ENCODE measurements at regions not wholly inside any gene's neighbourhood (a gene's known extent, or its start where the extent isn't known, plus 50 kb on each side); places are given as distances from the start of the nearest gene placed in this dataset.
A peak's percentile ranks its signal among the peaks of the same experiment; 100 is the strongest.

DNA sequence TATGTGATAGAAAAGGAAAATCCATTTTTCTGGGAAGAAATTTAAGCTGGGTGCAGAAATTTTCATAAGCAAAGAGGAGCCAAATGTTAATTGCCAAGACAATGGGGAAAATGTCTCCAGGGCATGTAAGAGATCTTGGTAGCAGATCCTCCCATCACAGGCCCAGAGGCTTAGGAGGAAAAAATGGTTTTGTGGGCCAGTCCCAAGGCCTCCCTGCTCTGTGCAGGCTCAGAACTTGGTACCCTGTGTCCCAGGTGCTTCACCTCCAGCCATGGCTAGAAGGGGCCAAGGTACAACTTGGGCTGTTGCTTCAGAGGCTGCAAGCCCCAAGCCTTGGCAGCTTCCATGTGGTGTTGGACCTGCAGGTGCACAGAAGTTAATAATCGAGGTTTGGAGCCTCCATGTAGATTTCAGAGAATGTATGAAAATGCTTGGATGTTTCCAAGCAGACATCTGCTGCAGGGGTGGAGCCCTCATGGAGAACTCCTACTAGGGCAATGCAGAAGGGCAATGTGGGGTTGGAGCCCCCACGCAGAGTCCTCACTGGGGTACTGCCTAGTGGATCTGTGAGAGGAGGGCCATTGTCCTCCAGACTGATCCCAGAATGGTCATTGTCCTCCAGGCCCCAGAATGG is 77.7 kb upstream of the ATP2B1 start:
- Histone ChIP-seq H3K4me1 (ENCODE audit: low read length) (peaks cover 33% of the 10 kb centered on the region), H3K27ac (ENCODE audit: low read length) (no peak overlapping the region), H2AFZ (ENCODE audit: low read depth, low read length) (no peak overlapping the region), H3K9ac (ENCODE audit: low read length) (no peak overlapping the region), H3K4me3 (ENCODE audit: low read length) (no peak overlapping the region), H4K20me1 (ENCODE audit: insufficient read depth, low read length) (no peaks in the 10 kb centered on the region), H3K4me2 (ENCODE audit: low read length) (no peak overlapping the region), H3K79me2 (ENCODE audit: low read length) (no peaks in the 10 kb centered on the region), H3K27me3 (ENCODE audit: low read depth, low read length) (no peaks in the 10 kb centered on the region), H3K9me3 (ENCODE audit: insufficient read depth, low read length) (peaks cover 10% of the 10 kb centered on the region; the same call in 1 of the 2 replicates), H3K36me3 (replicated peaks; ENCODE audit: low read depth, low read length) (peaks cover 2% of the 10 kb centered on the region)
- TF ChIP-seq, protein P1, sequence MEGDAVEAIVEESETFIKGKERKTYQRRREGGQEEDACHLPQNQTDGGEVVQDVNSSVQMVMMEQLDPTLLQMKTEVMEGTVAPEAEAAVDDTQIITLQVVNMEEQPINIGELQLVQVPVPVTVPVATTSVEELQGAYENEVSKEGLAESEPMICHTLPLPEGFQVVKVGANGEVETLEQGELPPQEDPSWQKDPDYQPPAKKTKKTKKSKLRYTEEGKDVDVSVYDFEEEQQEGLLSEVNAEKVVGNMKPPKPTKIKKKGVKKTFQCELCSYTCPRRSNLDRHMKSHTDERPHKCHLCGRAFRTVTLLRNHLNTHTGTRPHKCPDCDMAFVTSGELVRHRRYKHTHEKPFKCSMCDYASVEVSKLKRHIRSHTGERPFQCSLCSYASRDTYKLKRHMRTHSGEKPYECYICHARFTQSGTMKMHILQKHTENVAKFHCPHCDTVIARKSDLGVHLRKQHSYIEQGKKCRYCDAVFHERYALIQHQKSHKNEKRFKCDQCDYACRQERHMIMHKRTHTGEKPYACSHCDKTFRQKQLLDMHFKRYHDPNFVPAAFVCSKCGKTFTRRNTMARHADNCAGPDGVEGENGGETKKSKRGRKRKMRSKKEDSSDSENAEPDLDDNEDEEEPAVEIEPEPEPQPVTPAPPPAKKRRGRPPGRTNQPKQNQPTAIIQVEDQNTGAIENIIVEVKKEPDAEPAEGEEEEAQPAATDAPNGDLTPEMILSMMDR (IDR thresholded peaks at IDR 0.05; ENCODE audit: low read depth, low read length), result no peak
- TF ChIP-seq EZH2phosphoT487 (IDR thresholded peaks at IDR 0.05; ENCODE audit: low read depth), result no peak

DNA sequence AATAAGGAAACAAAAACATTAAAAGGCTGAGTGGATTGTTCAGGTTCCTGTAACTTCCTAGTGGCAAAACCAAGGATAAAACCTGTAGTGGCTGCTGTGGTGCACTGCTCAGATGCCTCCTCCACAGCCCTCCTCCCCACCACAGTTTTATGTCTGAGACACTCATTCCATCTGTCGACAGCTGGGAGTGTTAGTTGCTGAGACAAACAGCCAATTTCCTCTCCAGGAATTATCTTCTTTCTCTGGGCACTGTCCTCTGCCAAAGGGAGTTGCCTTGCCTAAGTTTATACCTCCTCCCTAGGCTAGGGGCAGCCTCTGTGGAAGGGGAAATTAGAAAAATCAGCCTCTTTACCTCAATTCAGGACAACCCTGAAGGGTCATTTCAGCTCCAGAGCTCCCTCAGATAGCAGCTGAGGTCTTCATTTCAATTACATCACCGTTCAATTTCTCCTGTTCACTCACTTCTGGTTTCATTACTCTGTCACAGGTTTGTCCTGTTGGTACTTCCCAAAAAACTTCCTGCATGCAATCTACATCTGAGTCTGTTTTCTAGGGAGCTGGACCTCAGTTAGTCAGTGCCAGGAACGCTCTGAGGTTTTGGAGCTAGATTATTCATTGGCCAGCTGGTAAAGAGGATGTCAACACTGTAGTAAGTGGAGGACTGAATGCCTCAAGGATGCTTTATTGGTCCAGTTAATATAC is 74.9 kb upstream of the ATP2B1 start:
- H3K27ac ChIP-seq (ENCODE audit: low read length), result no peak overlapping the region
- H2AFZ ChIP-seq (ENCODE audit: low read depth, low read length), result no peak overlapping the region
- TF ChIP-seq EZH2phosphoT487 (IDR thresholded peaks at IDR 0.05; ENCODE audit: low read depth), result no peak
- TF ChIP-seq, protein P1 (IDR thresholded peaks at IDR 0.05; ENCODE audit: low read depth, low read length), result no peak
- H4K20me1 ChIP-seq (ENCODE audit: insufficient read depth, low read length), result no peaks in the 10 kb centered on the region
- 0 out of 2 replicates have a peak overlapping the region, but pooled peaks have one; percentile 7 for H3K4me3 ChIP-seq (ENCODE audit: low read length)
- H3K27me3 ChIP-seq (ENCODE audit: low read depth, low read length), result no peaks in the 10 kb centered on the region
- H3K79me2 ChIP-seq (ENCODE audit: low read length), result no peaks in the 10 kb centered on the region
- peaks cover under 1% of the 10 kb centered on the region for H3K36me3 ChIP-seq (replicated peaks; ENCODE audit: low read depth, low read length)
- peak overlapping the region; percentile 25 for H3K4me2 ChIP-seq (ENCODE audit: low read length)
- peaks cover 7% of the 10 kb centered on the region; the same call in 1 of the 2 replicates for H3K9me3 ChIP-seq (ENCODE audit: insufficient read depth, low read length)
- H3K4me1 ChIP-seq (ENCODE audit: low read length), result peaks cover 22% of the 10 kb centered on the region
- no peak overlapping the region for H3K9ac ChIP-seq (ENCODE audit: low read length)

DNA sequence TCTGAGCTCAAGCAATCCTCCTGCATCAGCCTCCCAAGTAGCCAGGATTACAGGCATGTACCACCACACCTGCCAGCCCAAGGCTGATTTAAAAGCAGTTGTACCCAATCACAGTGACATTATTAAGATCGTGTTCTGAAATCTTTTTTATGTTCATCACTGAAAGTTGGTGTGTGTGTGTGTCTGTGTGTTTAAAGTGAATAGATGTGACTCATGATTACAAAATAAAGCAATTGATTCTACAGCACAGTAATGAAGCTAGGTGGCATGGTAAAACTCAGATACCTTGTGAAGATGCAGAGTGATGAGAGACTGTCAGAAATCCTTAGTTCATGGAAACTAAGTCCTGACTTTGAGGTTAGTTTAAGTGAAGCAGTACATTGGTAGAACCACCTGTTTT is 74.2 kb upstream of the ATP2B1 start:
- H3K9ac ChIP-seq (ENCODE audit: low read length), result no peak overlapping the region
- no peaks in the 10 kb centered on the region for H3K36me3 ChIP-seq (replicated peaks; ENCODE audit: low read depth, low read length)
- TF ChIP-seq, protein P1 (IDR thresholded peaks at IDR 0.05; ENCODE audit: low read depth, low read length), result no peak
- no peak for TF ChIP-seq EZH2phosphoT487 (IDR thresholded peaks at IDR 0.05; ENCODE audit: low read depth)
- H3K4me3 ChIP-seq (ENCODE audit: low read length), result 0 out of 2 replicates have a peak overlapping the region, but pooled peaks have one; percentile 7
- H3K27ac ChIP-seq (ENCODE audit: low read length), result no peak overlapping the region
- peaks cover 18% of the 10 kb centered on the region for H3K4me1 ChIP-seq (ENCODE audit: low read length)
- H2AFZ ChIP-seq (ENCODE audit: low read depth, low read length), result no peak overlapping the region
- H4K20me1 ChIP-seq (ENCODE audit: insufficient read depth, low read length), result no peaks in the 10 kb centered on the region
- peak overlapping the region; percentile 25 for H3K4me2 ChIP-seq (ENCODE audit: low read length)
- H3K79me2 ChIP-seq (ENCODE audit: low read length), result no peaks in the 10 kb centered on the region
- H3K9me3 ChIP-seq (ENCODE audit: insufficient read depth, low read length), result peaks cover 7% of the 10 kb centered on the region; the same call in 1 of the 2 replicates
- no peaks in the 10 kb centered on the region for H3K27me3 ChIP-seq (ENCODE audit: low read depth, low read length)

DNA sequence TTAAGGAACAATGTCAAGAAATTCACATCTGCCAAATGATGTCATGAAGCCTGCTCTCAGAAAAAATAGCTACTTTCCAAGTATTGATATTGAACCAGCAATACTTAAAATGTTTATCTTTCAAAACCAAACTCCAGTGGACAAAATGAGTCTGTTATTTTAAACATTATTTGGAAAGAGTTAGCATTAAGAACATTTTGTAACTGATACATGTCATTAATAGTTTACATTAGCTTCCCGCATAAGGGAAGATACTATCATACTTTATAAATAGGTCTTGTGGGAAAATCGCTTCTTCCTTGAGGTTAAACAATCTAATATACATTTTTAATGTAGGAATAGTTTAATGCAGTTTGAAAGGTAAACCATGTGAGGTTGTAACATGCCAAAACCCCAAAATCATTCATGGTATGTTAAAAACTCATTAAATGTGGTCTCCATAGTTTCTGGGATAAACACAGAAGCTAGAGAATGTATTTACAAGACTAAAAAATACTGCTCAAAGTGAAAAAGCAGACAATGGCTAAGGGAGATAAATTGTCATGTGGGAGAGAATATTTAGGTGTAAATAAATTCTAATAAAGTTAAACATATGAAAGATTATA is 73.4 kb upstream of the ATP2B1 start:
- TF ChIP-seq, protein P1 (IDR thresholded peaks at IDR 0.05; ENCODE audit: low read depth, low read length), result no peak
- no peak for TF ChIP-seq EZH2phosphoT487 (IDR thresholded peaks at IDR 0.05; ENCODE audit: low read depth)
- H3K9ac ChIP-seq (ENCODE audit: low read length), result no peak overlapping the region
- no peak overlapping the region for H2AFZ ChIP-seq (ENCODE audit: low read depth, low read length)
- H3K9me3 ChIP-seq (ENCODE audit: insufficient read depth, low read length), result peaks cover 7% of the 10 kb centered on the region; the same call in 1 of the 2 replicates
- no peaks in the 10 kb centered on the region for H3K79me2 ChIP-seq (ENCODE audit: low read length)
- H3K27ac ChIP-seq (ENCODE audit: low read length), result no peak overlapping the region
- H4K20me1 ChIP-seq (ENCODE audit: insufficient read depth, low read length), result no peaks in the 10 kb centered on the region
- no peaks in the 10 kb centered on the region for H3K27me3 ChIP-seq (ENCODE audit: low read depth, low read length)
- no peak overlapping the region for H3K4me3 ChIP-seq (ENCODE audit: low read length)
- H3K4me1 ChIP-seq (ENCODE audit: low read length), result peaks cover 14% of the 10 kb centered on the region
- no peaks in the 10 kb centered on the region for H3K36me3 ChIP-seq (replicated peaks; ENCODE audit: low read depth, low read length)
- no peak overlapping the region for H3K4me2 ChIP-seq (ENCODE audit: low read length)
